ENCODE measurements at regions not wholly inside any gene's neighbourhood (a gene's known extent, or its start where the extent isn't known, plus 50 kb on each side); places are given as distances from the start of the nearest gene placed in this dataset.

- DNase-seq (ENCODE audit: low read depth): no peak
Measured at GRCh38 chr2:238685327-238685709, 162.6 kb upstream of the TWIST2 start.

- DNase-seq (ENCODE audit: low read depth): no peak
Measured at GRCh38 chr2:238685713-238686112, 162.2 kb upstream of the TWIST2 start.

- no peak for DNase-seq (ENCODE audit: low read depth)
Measured at GRCh38 chr2:238686223-238686622, 161.7 kb upstream of the TWIST2 start.

- DNase-seq (ENCODE audit: low read depth): no peak
Measured at GRCh38 chr2:238688193-238689153, 159.4 kb upstream of the TWIST2 start.

- peak; percentile 6 for DNase-seq (ENCODE audit: low read depth)
Measured at GRCh38 chr2:238689331-238689730, 158.6 kb upstream of the TWIST2 start.

- DNase-seq (ENCODE audit: low read depth): no peak
Measured at GRCh38 chr2:238689871-238690389, 158.0 kb upstream of the TWIST2 start.

GRCh38 chr2:238690511-238690910 is 157.4 kb upstream of the TWIST2 start:
- DNase-seq (ENCODE audit: low read depth): no peak

- DNase-seq (ENCODE audit: low read depth): no peak
Measured at GRCh38 chr2:238691596-238692491, 156.0 kb upstream of the TWIST2 start.

GRCh38 chr2:238692562-238692961 is 155.3 kb upstream of the TWIST2 start:
- no peak for DNase-seq (ENCODE audit: low read depth)

GRCh38 chr2:238693337-238694093 is 154.4 kb upstream of the TWIST2 start:
- DNase-seq (ENCODE audit: low read depth): no peak

GRCh38 chr2:238694136-238694755 is 153.6 kb upstream of the TWIST2 start:
- no peak for DNase-seq (ENCODE audit: low read depth)

- no peak for DNase-seq (ENCODE audit: low read depth)
Measured at GRCh38 chr2:238694922-238695321, 153.0 kb upstream of the TWIST2 start.

- no peak for DNase-seq (ENCODE audit: low read depth)
Measured at GRCh38 chr2:238695538-238695937, 152.3 kb upstream of the TWIST2 start.

GRCh38 chr2:238696331-238696730 is 151.6 kb upstream of the TWIST2 start:
- DNase-seq (ENCODE audit: low read depth): no peak

GRCh38 chr2:238696786-238697185 is 151.1 kb upstream of the TWIST2 start:
- no peak for DNase-seq (ENCODE audit: low read depth)

- no peak for DNase-seq (ENCODE audit: low read depth)
Measured at GRCh38 chr2:238697193-238698071, 150.5 kb upstream of the TWIST2 start.

GRCh38 chr2:238698072-238698352 is 149.9 kb upstream of the TWIST2 start:
- DNase-seq (ENCODE audit: low read depth): no peak

- DNase-seq (ENCODE audit: low read depth): no peak
Measured at GRCh38 chr2:238698451-238699306, 149.2 kb upstream of the TWIST2 start.

All from LHCN-M2 (cell line).